Immature natural killer cell (primary cell): ENCODE measurements at regions not wholly inside any gene's neighbourhood (a gene's known extent, or its start where the extent isn't known, plus 50 kb on each side); places are given as distances from the start of the nearest gene placed in this dataset.

ENCODE experiments used
- DNase-seq, 3 donors: peaks; one replicate each; pipeline ENCODE4 v3.0.0; 2022; ENCODE audit warnings: mixed read lengths in 1 of 3
- H3K27ac Mint-ChIP-seq, 6 donors: one replicate each; pipeline ENCODE4 v1.8.0; 2020; ENCODE audit warnings: mixed read lengths in 6 of 6, mild to moderate bottlenecking in 5 of 6, inconsistent platforms in 4 of 6, moderate library complexity in 3 of 6
- H3K27me3 Mint-ChIP-seq, 3 donors: one replicate each; pipeline ENCODE4 v1.8.0; 2020 to 2021; ENCODE audit warnings: low read depth in 3 of 3, mild to moderate bottlenecking in 3 of 3, mixed read lengths in 3 of 3, moderate library complexity in 3 of 3, inconsistent platforms in 1 of 3
- H3K36me3 Mint-ChIP-seq, 3 donors: one replicate each; pipeline ENCODE4 v1.8.0; 2020; ENCODE audit warnings: mixed read lengths in 3 of 3, inconsistent platforms in 2 of 3, mild to moderate bottlenecking in 2 of 3
- H3K4me1 Mint-ChIP-seq, 2 donors: one replicate each; pipeline ENCODE4 v1.8.0; 2020; ENCODE audit warnings: inconsistent platforms in 2 of 2, mild to moderate bottlenecking in 2 of 2, mixed read lengths in 2 of 2, moderate library complexity in 1 of 2
- H3K4me3 Mint-ChIP-seq, 5 donors: one replicate each; pipeline ENCODE4 v1.8.0; 2020; ENCODE audit warnings: mild to moderate bottlenecking in 5 of 5, mixed read lengths in 5 of 5, inconsistent platforms in 3 of 5, moderate library complexity in 3 of 5
- H3K9me3 Mint-ChIP-seq, 6 donors: one replicate each; pipeline ENCODE4 v1.8.0; 2020; ENCODE audit warnings: mild to moderate bottlenecking in 6 of 6, mixed read lengths in 6 of 6, inconsistent platforms in 4 of 6, moderate library complexity in 3 of 6

DNA sequence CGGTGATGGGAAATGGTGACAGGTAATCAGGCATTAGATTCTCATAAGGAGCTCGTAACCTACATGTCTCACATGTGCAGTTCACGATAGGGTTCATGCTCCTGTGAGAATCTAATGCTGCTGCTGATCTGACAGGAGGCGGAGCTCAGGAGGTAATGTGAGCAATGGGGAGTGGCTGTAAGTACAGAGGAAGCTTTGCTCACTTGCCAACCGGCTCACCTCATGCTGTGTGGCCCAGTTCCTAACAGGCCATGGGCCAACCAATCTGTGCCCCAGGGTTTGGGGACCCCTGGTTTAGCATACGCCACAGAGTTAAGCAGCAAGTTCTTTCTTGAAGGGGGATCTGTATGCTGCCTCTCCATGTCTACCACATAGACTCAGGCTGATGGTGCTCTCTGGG is 133.1 kb downstream of the IQUB start:
- Mint-ChIP-seq H3K4me1 (no peaks in the 10 kb centered on the region), H3K36me3 (no peaks in the 10 kb centered on the region), H3K4me3 (no peak overlapping the region), H3K9me3 (peaks cover 0 to 19% (median 5%) of the 10 kb centered on the region in 6 donors), H3K27me3 (peaks cover 0 to 1% (median 1%) of the 10 kb centered on the region in 3 donors), H3K27ac (no peak overlapping the region)
- DNase-seq, result no peak

- no peaks in the 10 kb centered on the region for H3K36me3 Mint-ChIP-seq
- no peak overlapping the region for H3K27ac Mint-ChIP-seq
- DNase-seq, result no peak
- H3K4me3 Mint-ChIP-seq, result no peak overlapping the region
- H3K4me1 Mint-ChIP-seq, result no peaks in the 10 kb centered on the region
- H3K27me3 Mint-ChIP-seq, result peaks cover 0 to 1% (median 1%) of the 10 kb centered on the region in 3 donors
- peaks cover 0 to 19% (median 5%) of the 10 kb centered on the region in 6 donors for H3K9me3 Mint-ChIP-seq
Measured at GRCh38 chr7:123400196-123400595, 134.2 kb downstream of the IQUB start.

GRCh38 chr7:123398921-123399320 is 135.5 kb downstream of the IQUB start:
- H3K9me3 Mint-ChIP-seq, result peaks cover 0 to 26% (median 4%) of the 10 kb centered on the region in 6 donors
- no peak overlapping the region for H3K27ac Mint-ChIP-seq
- DNase-seq, result no peak
- H3K4me3 Mint-ChIP-seq, result no peak overlapping the region
- peaks cover 0 to 4% (median 1%) of the 10 kb centered on the region in 3 donors for H3K27me3 Mint-ChIP-seq
- no peaks in the 10 kb centered on the region for H3K4me1 Mint-ChIP-seq
- no peaks in the 10 kb centered on the region for H3K36me3 Mint-ChIP-seq

GRCh38 chr7:123397746-123398338 is 136.6 kb downstream of the IQUB start:
- no peak overlapping the region for H3K4me3 Mint-ChIP-seq
- H3K36me3 Mint-ChIP-seq, result no peaks in the 10 kb centered on the region
- H3K27ac Mint-ChIP-seq, result no peak overlapping the region
- peaks cover 0 to 21% (median 4%) of the 10 kb centered on the region in 6 donors for H3K9me3 Mint-ChIP-seq
- peaks cover 0 to 4% (median 1%) of the 10 kb centered on the region in 3 donors for H3K27me3 Mint-ChIP-seq
- no peak for DNase-seq
- no peaks in the 10 kb centered on the region for H3K4me1 Mint-ChIP-seq

GRCh38 chr7:123393623-123394022 is 140.8 kb downstream of the IQUB start:
- no peak overlapping the region for H3K27ac Mint-ChIP-seq
- peaks cover 0 to 11% (median 2%) of the 10 kb centered on the region in 6 donors for H3K9me3 Mint-ChIP-seq

DNA sequence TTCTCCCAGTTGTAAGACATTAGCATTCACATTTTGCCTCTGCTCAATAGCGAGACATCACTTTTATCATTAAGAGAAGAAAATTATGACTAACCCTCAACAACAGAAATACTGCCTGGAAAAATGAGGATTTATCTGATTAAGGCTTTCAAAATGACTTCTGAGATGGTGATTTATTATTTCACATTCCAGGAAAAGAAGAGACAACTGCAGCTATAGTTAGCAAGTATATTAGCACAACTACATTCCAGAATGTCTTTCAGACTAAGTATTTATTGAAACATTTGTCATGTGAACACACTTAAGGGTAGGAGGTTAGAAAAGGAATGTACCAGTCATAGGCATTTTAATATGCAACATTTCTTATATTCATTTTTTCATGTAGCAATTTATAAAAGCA is 162.0 kb downstream of the IQUB start:
- H3K4me1 Mint-ChIP-seq, result no peaks in the 10 kb centered on the region

More at GRCh38 chr7:123393623-123394022, 140.8 kb downstream of the IQUB start:
- DNase-seq, result no peak
- Mint-ChIP-seq H3K27me3 (peaks cover 0 to 3% (median 1%) of the 10 kb centered on the region in 3 donors), H3K36me3 (no peaks in the 10 kb centered on the region), H3K4me3 (no peak overlapping the region), H3K4me1 (no peaks in the 10 kb centered on the region)

DNA sequence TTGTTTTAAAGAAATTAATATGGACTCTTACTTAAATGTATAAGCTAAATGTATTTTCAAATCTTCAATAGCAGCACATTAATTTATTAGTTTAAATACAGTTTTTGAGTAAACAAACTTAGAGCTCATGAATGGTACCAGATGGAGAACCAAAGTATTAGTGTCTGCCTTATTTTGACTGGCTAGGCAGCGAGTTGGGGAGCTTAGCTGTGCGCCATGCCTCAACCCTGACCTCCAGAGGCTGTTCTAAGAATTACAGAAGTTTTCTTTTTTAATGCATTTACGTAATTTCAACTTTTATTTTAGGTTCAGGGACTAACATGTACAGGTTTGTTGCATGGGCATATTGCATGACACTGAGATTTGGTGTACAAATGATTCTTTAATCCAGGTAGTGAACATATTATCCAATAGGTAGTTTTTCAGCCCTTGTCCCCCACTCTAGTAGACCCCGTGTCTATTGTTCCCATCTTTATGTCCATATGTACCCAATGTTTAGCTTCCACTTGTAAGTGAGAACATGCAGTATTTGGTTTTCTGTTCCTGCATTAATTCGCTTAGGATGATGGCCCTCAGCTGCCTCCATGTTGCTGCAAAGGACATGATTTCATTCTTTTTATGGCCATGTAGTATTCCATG is 166.8 kb downstream of the IQUB start:
- Mint-ChIP-seq H3K4me3 (no peak overlapping the region), H3K27ac (no peak overlapping the region), H3K27me3 (peaks cover 0 to 1% (median 0%) of the 10 kb centered on the region in 3 donors), H3K9me3 (peaks cover 0 to 18% (median 2%) of the 10 kb centered on the region in 6 donors), H3K36me3 (no peaks in the 10 kb centered on the region), H3K4me1 (no peaks in the 10 kb centered on the region)
- no peak for DNase-seq

More for the DNA sequence above, 162.0 kb downstream of the IQUB start:
- Mint-ChIP-seq H3K9me3 (peaks cover 0 to 26% (median 2%) of the 10 kb centered on the region in 6 donors), H3K4me3 (no peak overlapping the region), H3K36me3 (no peaks in the 10 kb centered on the region), H3K27ac (no peak overlapping the region), H3K27me3 (peaks cover 0 to 8% (median 0%) of the 10 kb centered on the region in 3 donors)
- DNase-seq, result no peak

- Mint-ChIP-seq H3K9me3 (peaks cover 0 to 18% (median 2%) of the 10 kb centered on the region in 6 donors), H3K4me3 (no peak overlapping the region), H3K4me1 (no peaks in the 10 kb centered on the region), H3K27me3 (peaks cover 0 to 1% (median 0%) of the 10 kb centered on the region in 3 donors), H3K36me3 (no peaks in the 10 kb centered on the region), H3K27ac (no peak overlapping the region)
- no peak for DNase-seq
Measured at GRCh38 chr7:123367031-123367430, 167.3 kb upstream of the SLC13A1 start.

GRCh38 chr7:123366626-123367025 is 166.9 kb upstream of the SLC13A1 start:
- Mint-ChIP-seq H3K36me3 (no peaks in the 10 kb centered on the region), H3K9me3 (peaks cover 0 to 18% (median 2%) of the 10 kb centered on the region in 6 donors), H3K4me3 (no peak overlapping the region), H3K27ac (no peak overlapping the region), H3K27me3 (peaks cover 0 to 1% (median 0%) of the 10 kb centered on the region in 3 donors), H3K4me1 (no peaks in the 10 kb centered on the region)
- no peak for DNase-seq

- Mint-ChIP-seq H3K4me3 (no peak overlapping the region), H3K9me3 (peaks cover 0 to 31% (median 5%) of the 10 kb centered on the region in 6 donors), H3K36me3 (no peaks in the 10 kb centered on the region), H3K4me1 (no peaks in the 10 kb centered on the region), H3K27me3 (peaks cover 0 to 3% (median 2%) of the 10 kb centered on the region in 3 donors), H3K27ac (no peak overlapping the region)
- no peak for DNase-seq
Measured at GRCh38 chr7:123360631-123361030, 160.9 kb upstream of the SLC13A1 start.

- H3K36me3 Mint-ChIP-seq, result no peaks in the 10 kb centered on the region
- no peak overlapping the region for H3K27ac Mint-ChIP-seq
- H3K9me3 Mint-ChIP-seq, result peaks cover 0 to 18% (median 5%) of the 10 kb centered on the region in 6 donors
- no peaks in the 10 kb centered on the region for H3K4me1 Mint-ChIP-seq
- H3K27me3 Mint-ChIP-seq, result peaks cover 0 to 3% (median 3%) of the 10 kb centered on the region in 3 donors
- no peak for DNase-seq
- no peak overlapping the region for H3K4me3 Mint-ChIP-seq
Measured at GRCh38 chr7:123355576-123356190, 155.9 kb upstream of the SLC13A1 start.

- Mint-ChIP-seq H3K4me3 (no peak overlapping the region), H3K9me3 (peaks cover 0 to 19% (median 5%) of the 10 kb centered on the region in 6 donors), H3K36me3 (no peaks in the 10 kb centered on the region), H3K27ac (no peak overlapping the region), H3K27me3 (peaks cover 0 to 3% (median 3%) of the 10 kb centered on the region in 3 donors), H3K4me1 (no peaks in the 10 kb centered on the region)
- no peak for DNase-seq
Measured at GRCh38 chr7:123352973-123353372, 153.2 kb upstream of the SLC13A1 start.

DNA sequence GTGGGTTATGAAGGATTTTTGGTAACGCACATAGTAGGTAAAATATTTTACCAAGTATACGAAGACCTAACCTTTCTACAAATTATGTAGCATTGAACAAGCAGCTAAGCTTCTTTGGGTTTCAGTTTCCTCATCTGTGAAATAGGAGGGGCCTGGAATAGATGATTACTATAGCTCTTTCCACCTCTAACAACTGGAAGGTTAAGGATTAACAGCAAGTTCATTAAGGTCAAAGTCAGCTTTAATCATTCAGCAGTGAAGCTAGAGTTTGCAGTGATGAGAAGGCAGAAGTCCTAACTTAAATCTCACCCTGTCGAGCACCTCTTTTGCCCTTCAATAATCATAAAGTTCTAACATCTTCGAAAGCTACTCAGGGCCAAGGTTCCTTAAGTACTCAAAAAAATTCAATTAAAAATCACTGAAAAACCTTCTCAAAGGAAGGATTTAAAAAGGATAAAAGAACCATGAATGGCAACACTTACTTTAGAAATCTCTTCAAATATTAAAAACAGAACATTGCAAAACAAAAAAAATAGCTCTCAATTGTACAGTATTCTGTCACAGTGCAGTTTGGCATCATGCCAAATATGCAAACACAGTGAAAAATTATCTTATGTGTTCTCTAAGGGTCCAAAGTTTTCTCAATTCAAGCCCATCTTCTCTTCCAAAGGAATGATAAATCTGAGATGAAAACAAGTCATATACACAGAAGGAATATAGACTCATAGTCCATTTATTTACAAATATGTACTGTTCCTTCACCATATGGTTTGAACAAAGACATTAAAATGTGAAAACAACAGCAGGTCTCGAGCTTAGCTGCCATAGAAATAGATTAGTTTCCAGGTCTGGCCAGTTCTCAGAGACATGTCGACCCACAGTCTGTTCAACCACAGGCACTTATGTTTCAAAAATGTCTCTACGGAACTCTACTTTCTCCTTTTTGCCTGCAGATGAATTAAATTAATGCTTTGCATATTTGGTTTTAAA is 152.0 kb upstream of the SLC13A1 start:
- no peak for DNase-seq
- Mint-ChIP-seq H3K4me1 (no peaks in the 10 kb centered on the region), H3K27ac (no peak overlapping the region), H3K9me3 (peaks cover 0 to 27% (median 3%) of the 10 kb centered on the region in 6 donors), H3K27me3 (peaks cover 0 to 3% (median 3%) of the 10 kb centered on the region in 3 donors), H3K4me3 (no peak overlapping the region), H3K36me3 (no peaks in the 10 kb centered on the region)
